GM21619 (cell line): ENCODE measurements at regions not wholly inside any gene's neighbourhood (a gene's known extent, or its start where the extent isn't known, plus 50 kb on each side); places are given as distances from the start of the nearest gene placed in this dataset.
"Not testable (repeated sequence)": the region's sequence is repeated elsewhere in the genome, so short reads cannot be mapped to it uniquely, and the experiment has no call there.

Experiments
- ATAC-seq: cut with Tn5 transposase; IDR thresholded peaks from one replicate; pipeline ENCODE4 v1.9.1; 2021; ENCODE audit not compliant: unreplicated experiment

- no peak for ATAC-seq
These were observed 51.9 kb upstream of the TCERG1L start for GRCh38 chr10:131363416-131363815.

- ATAC-seq: no peak
These were observed 60.0 kb upstream of the TCERG1L start for GRCh38 chr10:131371571-131371970.

- ATAC-seq: no peak
These were observed 70.1 kb upstream of the TCERG1L start for GRCh38 chr10:131381576-131381975.

GRCh38 chr10:131385161-131385872 lies 73.8 kb upstream of the TCERG1L start:
- not testable (repeated sequence) for ATAC-seq

- no peak for ATAC-seq
These were observed 75.6 kb upstream of the TCERG1L start for GRCh38 chr10:131387018-131387529.

GRCh38 chr10:131391936-131392335 lies 80.4 kb upstream of the TCERG1L start:
- no peak for ATAC-seq

GRCh38 chr10:131396121-131397050 lies 84.9 kb upstream of the TCERG1L start:
- no peak for ATAC-seq

- no peak for ATAC-seq
These were observed 86.6 kb upstream of the TCERG1L start for GRCh38 chr10:131398166-131398565.

- ATAC-seq: no peak
These were observed 88.5 kb upstream of the TCERG1L start for GRCh38 chr10:131399981-131400380.

- ATAC-seq: no peak
These were observed 89.0 kb upstream of the TCERG1L start for GRCh38 chr10:131400513-131400912.

- ATAC-seq: no peak
These were observed 91.5 kb upstream of the TCERG1L start for GRCh38 chr10:131402771-131403650.

GRCh38 chr10:131403936-131404335 lies 92.4 kb upstream of the TCERG1L start:
- no peak for ATAC-seq

- ATAC-seq: no peak
These were observed 93.4 kb upstream of the TCERG1L start for GRCh38 chr10:131404886-131405285.

GRCh38 chr10:131406676-131407392 lies 95.3 kb upstream of the TCERG1L start:
- ATAC-seq: no peak

GRCh38 chr10:131418681-131419080 lies 107.2 kb upstream of the TCERG1L start:
- ATAC-seq: no peak

- ATAC-seq: no peak
These were observed 108.3 kb upstream of the TCERG1L start for GRCh38 chr10:131419797-131420196.

GRCh38 chr10:131420867-131421266 lies 109.3 kb upstream of the TCERG1L start:
- ATAC-seq: no peak

- no peak for ATAC-seq
These were observed 109.9 kb upstream of the TCERG1L start for GRCh38 chr10:131421381-131421780.

- no peak for ATAC-seq
These were observed 111.2 kb upstream of the TCERG1L start for GRCh38 chr10:131422731-131423130.

GRCh38 chr10:131424053-131424452 lies 112.5 kb upstream of the TCERG1L start:
- no peak for ATAC-seq
